ENCODE measurements at regions not wholly inside any gene's neighbourhood (a gene's known extent, or its start where the extent isn't known, plus 50 kb on each side); places are given as distances from the start of the nearest gene placed in this dataset.

GRCh38 chr15:29944925-29945324, 122.7 kb upstream of the TJP1 start:
- CTCF ChIA-PET, result interaction anchor here (0.8 to 8.0 kb wide), 5 partner anchors 11 to 196 kb away, joined by 3 to 48 read pairs (median 4); no protein-coding TSS in a partner anchor
- DNase-seq (ENCODE audit: low read depth, low spot score), result no peak
- no peak overlapping the region for H3K4me3 ChIP-seq (ENCODE audit: low read depth, low read length)
- POLR2A ChIA-PET, result no interaction called here
- TF ChIP-seq CTCF (IDR thresholded peaks at IDR 0.05; ENCODE audit: insufficient read depth, low read length, missing control alignments), result no peak

- H3K4me3 ChIP-seq (ENCODE audit: low read depth, low read length), result no peak overlapping the region
- ChIA-PET POLR2A (no interaction called here), CTCF (interaction anchor here (1.0 to 8.0 kb wide), 4 partner anchors 16 to 133 kb away, joined by 3 to 48 read pairs (median 6); no protein-coding TSS in a partner anchor)
- no peak for TF ChIP-seq CTCF (IDR thresholded peaks at IDR 0.05; ENCODE audit: insufficient read depth, low read length, missing control alignments)
- DNase-seq (ENCODE audit: low read depth, low spot score), result no peak
Measured at GRCh38 chr15:29942548-29942947, 120.3 kb upstream of the TJP1 start.

- CTCF ChIA-PET, result interaction anchor here (1.0 to 8.0 kb wide), 4 partner anchors 16 to 133 kb away, joined by 3 to 48 read pairs (median 6); no protein-coding TSS in a partner anchor
- no peak for DNase-seq (ENCODE audit: low read depth, low spot score)
- no peak overlapping the region for H3K4me3 ChIP-seq (ENCODE audit: low read depth, low read length)
- TF ChIP-seq CTCF (IDR thresholded peaks at IDR 0.05; ENCODE audit: insufficient read depth, low read length, missing control alignments), result peak; percentile 21
- POLR2A ChIA-PET, result no interaction called here
Measured at GRCh38 chr15:29942143-29942542, 119.9 kb upstream of the TJP1 start.

- H3K4me3 ChIP-seq (ENCODE audit: low read depth, low read length), result no peak overlapping the region
- TF ChIP-seq CTCF (IDR thresholded peaks at IDR 0.05; ENCODE audit: insufficient read depth, low read length, missing control alignments), result no peak
- no peak for DNase-seq (ENCODE audit: low read depth, low spot score)
- ChIA-PET CTCF (interaction anchor here (1.4 to 8.0 kb wide), 2 partner anchors 13 to 192 kb away, joined by 5 to 48 read pairs; no protein-coding TSS in a partner anchor), POLR2A (no interaction called here)
Measured at GRCh38 chr15:29939404-29939803, 117.1 kb upstream of the TJP1 start.

- POLR2A ChIA-PET, result no interaction called here
Measured at GRCh38 chr15:29938361-29939335, 116.4 kb upstream of the TJP1 start.

More at GRCh38 chr15:29938361-29939335, 116.4 kb upstream of the TJP1 start:
- TF ChIP-seq CTCF (IDR thresholded peaks at IDR 0.05; ENCODE audit: insufficient read depth, low read length, missing control alignments), result no peak
- CTCF ChIA-PET, result interaction anchor here (1.4 to 8.0 kb wide), 2 partner anchors 12 to 191 kb away, joined by 5 to 48 read pairs; no protein-coding TSS in a partner anchor
- DNase-seq (ENCODE audit: low read depth, low spot score), result no peak
- H3K4me3 ChIP-seq (ENCODE audit: low read depth, low read length), result no peak overlapping the region
